H54 (cell line): ENCODE measurements at regions not wholly inside any gene's neighbourhood (a gene's known extent, or its start where the extent isn't known, plus 50 kb on each side); places are given as distances from the start of the nearest gene placed in this dataset.

Experiments used
- DNase-seq: peaks from one replicate; pipeline ENCODE4 v3.0.0; 2011; ENCODE audit warnings: low spot score, mixed read lengths; ENCODE audit not compliant: insufficient read length
- FAIRE-seq: peaks from 3 replicates; lab custom pipeline; 2011; peaks lifted over from hg19 to GRCh38; lab: Jason Lieb, UNC
- POLR2A ChIP-seq: IDR thresholded peaks from 2 replicates; pipeline ENCODE4 v1.6.1; 2011; ENCODE audit warnings: low read depth, mild to moderate bottlenecking, low read length

- FAIRE-seq (peak; percentile 15), DNase-seq (peak; percentile 23)
- TF ChIP-seq POLR2A, result no peak
These were observed 59.1 kb upstream of the IER5L start for GRCh38 chr9:129237164-129237611.

DNA sequence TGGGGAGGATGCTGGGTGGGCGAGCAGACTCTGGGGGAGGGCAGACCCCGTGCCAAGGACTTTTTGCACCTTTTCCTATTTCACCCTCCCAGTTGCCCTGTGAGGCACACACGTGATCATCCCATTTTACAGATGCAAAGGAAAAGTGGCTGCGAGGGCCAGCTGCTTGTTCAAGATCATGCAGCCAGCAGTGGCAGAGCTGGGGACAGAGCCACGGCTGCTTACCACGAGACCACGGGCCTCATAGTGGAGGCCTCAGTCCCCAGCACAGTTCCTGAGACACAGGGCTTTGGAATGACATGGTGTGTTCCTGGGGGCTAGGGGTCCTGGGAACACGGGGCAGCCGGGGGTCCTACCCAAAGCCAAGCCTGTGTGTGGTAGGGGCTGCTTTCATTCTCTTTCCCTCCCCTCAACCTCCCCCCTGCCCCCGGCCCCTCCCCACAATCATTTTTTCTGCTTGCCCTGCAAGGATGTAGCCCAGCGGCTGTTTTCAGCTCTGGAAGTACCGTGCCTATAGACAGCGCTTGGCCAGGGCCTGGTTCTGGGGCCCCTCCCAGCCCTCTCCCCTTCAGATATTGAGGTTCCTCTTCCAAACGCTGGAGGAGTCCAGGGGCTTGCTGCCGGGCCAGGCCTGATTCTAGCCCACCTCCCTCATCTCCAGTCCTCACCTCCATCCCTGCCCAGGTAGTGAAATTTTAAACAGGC, 58.5 kb upstream of the IER5L start:
- FAIRE-seq, result no peak
- no peak for TF ChIP-seq POLR2A

DNA sequence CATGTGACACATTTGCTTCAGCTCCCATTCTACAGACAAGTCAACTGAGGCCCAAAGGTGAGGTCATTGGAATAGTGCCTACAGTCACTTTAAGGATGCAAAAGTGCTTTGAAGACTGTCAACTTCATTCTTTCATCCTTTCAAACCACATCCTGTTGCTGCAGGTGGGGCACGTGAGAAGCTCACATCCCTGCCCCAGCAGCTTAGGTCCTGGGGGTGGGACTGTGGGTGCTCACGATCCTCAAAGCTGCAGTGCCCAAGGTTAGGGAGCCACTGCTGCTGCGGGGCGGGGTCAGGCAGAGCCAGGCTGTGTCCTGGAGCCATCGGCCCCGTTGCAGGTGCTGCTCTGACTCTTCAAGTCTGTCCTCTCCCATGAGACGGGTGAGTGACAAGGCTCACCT, 57.9 kb upstream of the IER5L start:
- DNase-seq (no peak), FAIRE-seq (no peak)
- no peak for TF ChIP-seq POLR2A

More for the DNA sequence above, 58.5 kb upstream of the IER5L start:
- no peak for DNase-seq

DNA sequence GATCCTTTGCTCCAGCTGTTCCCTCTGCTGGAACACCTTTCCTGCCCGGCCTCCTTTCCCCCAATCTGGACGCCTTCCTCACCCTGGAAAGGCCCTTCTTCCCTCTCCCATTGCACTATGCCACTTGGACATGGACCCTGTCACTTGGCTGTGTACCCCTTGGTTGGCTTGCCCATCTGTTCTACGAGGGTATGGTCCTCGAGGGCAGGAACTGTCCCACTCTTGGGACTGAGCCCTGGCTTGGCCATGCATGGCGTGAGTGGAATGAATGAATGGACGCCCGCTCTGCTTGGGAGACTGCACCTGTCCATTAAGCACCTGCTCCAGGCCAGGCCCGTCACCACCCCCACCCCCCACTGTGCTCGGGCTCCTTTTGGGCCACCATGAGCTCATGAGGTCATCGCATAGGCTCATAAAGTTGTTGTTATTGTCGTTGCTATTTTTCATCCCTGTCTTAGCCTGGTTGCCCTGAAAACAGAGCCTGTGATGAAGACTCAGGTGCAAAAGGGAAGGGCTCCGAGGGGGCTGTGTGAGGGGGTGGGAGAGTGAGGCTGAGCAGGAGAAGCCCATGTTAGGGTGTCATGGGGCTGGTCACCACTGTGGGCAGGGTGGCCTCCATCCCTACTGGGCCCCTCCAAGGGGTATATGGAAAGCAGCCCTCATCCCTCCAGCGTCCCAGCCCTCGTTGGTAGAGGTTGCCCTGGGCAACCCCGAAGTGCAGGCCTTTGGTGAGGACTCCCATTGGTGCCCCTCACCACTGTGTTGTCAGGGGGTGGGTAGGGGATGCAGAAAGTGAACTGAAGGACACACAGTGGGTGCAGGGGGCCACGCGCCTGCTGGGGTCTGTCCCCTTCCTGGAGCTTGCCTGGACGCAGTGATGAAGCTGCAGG, 57.2 kb upstream of the IER5L start:
- DNase-seq (no peak), FAIRE-seq (no peak)
- TF ChIP-seq POLR2A, result no peak

DNA sequence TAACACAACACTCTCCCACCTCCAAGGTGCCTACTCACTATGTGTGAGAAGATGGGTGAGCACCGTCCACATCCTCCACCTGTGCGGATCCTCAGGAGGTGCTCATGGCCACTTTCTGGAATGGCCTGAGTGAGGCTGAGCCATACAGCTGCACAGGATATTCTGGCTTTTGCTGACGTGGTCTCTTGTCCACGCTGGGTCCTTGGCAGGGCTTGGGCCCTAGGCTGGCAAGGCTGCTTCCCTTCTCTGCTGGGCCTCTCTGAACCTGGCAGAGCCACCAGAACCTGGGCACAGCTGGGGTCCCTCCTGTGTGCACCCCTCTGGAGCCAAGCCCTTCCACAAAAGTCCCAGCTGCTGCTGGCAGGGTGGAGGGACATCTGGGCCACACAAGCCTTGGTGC, 56.4 kb upstream of the IER5L start:
- no peak for FAIRE-seq
- no peak for TF ChIP-seq POLR2A
- DNase-seq, result no peak

DNA sequence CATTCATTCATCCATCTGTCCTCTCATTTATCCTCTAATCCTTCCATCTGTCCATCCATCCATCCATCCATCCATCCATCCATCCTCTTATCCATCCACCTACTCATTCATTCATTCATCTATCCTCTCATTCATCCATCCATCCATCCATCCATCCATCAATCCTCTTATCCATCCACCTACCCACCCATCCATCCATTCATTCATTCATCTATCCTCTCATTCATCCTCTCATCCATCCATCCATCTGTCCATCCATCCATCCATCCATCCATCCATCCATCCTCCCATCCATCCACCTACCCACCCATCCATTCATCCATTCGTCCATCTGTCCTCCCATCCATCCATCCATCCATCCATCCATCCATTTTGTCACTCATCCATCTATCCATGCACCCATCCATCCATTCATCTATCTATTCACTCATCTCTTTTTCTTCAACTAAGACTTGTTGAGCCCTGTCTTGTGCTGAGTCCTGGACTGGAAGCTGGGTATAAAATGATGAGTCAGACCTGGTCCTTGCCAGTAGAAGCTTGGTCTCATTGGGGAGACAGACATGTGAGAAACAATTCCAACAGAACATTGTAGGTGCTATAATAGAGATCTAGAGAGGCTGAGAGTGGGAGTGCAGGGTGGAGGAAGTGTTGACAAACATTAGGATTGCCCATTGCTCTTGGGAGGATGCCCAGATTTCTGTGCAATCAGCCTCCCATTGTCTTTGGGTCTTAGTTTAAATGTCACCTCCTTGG, 55.0 kb upstream of the IER5L start:
- DNase-seq (no peak), FAIRE-seq (no peak)
- TF ChIP-seq POLR2A, result no peak

- FAIRE-seq (no peak), DNase-seq (no peak)
- no peak for TF ChIP-seq POLR2A
These were observed 53.7 kb upstream of the IER5L start for GRCh38 chr9:129231759-129232158.

DNA sequence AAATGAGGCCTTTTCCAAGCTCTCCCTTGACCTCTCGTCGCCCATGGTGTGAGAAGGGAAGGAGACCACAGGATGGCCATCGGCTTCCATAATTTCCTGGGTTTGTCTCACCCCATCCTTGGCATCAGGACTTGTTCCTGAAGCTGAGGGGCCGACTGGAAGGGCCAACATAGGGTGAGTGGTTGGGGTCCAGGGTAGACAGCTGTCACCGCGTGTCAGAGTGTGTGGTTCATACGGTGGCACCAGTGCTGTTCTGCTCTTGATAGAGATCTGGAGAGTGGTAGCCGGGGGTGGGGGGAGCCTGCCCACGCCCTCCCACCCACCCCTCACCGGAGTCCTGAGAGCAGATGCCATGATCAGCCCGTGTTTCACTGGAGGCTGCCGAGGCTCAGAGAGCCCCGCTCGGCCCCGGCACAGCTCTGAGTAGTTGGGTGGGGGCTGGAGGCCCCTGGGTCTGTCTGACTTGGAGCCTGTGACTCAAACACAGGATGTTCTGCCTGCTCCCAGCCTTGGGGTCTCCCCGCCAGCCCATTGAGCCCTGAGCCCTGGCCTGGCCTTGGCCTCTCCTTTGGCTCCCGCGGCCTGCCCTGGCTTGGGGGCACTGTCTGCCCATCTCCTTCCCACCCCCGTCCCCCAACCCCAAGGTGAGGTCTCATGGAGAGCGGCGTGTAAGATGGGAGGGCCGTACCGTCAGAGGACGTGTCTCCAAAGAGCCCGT, 53.1 kb upstream of the IER5L start:
- FAIRE-seq (no peak), DNase-seq (no peak)
- TF ChIP-seq POLR2A, result no peak

DNA sequence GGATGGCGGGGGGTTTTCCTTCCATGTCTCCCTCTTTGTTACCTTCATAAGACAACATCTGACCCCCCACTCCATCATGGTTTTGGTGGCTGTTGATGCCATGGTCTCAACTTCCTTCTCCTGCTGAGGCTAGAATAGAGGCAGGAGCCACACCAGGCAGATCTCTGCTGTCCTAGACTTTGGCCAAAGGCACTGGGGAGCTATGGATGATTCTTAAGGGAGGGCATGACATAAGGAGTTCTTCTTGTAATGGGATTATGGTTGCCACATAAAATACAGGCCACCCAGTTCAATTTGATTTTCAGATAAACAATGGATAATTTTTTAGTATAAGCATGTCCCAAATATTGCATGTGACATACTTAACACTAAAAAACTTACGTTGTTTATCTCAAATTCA, 52.2 kb upstream of the IER5L start:
- TF ChIP-seq POLR2A, result no peak

More for the DNA sequence above, 52.2 kb upstream of the IER5L start:
- DNase-seq, result no peak
- no peak for FAIRE-seq
